ENCODE measurements at regions not wholly inside any gene's neighbourhood (a gene's known extent, or its start where the extent isn't known, plus 50 kb on each side); places are given as distances from the start of the nearest gene placed in this dataset.

- no peak for TF ChIP-seq CTCF (conservative IDR thresholded peaks at IDR 0.05 in 1 of 2, IDR thresholded peaks at IDR 0.05 in 1 of 2; ENCODE audit: low read depth in 1 of 2, low read length in 2 of 2)
- TF ChIP-seq EZH2 (IDR thresholded peaks at IDR 0.05; ENCODE audit: low read length, missing control alignments) = no peak
These were observed 208.7 kb downstream of the LACC1 start for GRCh38 chr13:44088411-44088810.

All from fibroblast of lung (primary cell).